Activated CD8-positive, alpha-beta T cell treated with anti-CD3 and anti-CD28 coated beads, Interleukin-2, amount 10 ng/mL, durations not matched to agents 7 days and 5 days (primary cell): ENCODE measurements at regions not wholly inside any gene's neighbourhood (a gene's known extent, or its start where the extent isn't known, plus 50 kb on each side); places are given as distances from the start of the nearest gene placed in this dataset.
A peak's percentile ranks its signal among the peaks of the same experiment; 100 is the strongest.

Experiments used
- ATAC-seq: fragments of 150-1000 bp; cut with Tn5 transposase; one replicate; pipeline ENCODE4 v1.10.0; 2021; ENCODE audit warnings: moderate library complexity
- CTCF ChIA-PET: fragments of 350-600 bp; sonication (Branson Sonifier 250); formaldehyde crosslinking; loops from one replicate; lab custom pipeline; 2021; ENCODE audit warnings: antibody characterized with exemption; lab: Charles Lee
- POLR2A ChIA-PET: fragments of 350-600 bp; sonication (Branson Sonifier 250); formaldehyde crosslinking; loops from one replicate; lab custom pipeline; 2021; ENCODE audit warnings: antibody characterized with exemption; lab: Charles Lee
- DNase-seq: peaks from one replicate; pipeline ENCODE4 v3.0.0-alpha.2; 2020
- H3K27ac Mint-ChIP-seq: one replicate; pipeline ENCODE4 v1.8.0; 2021; ENCODE audit warnings: mild to moderate bottlenecking, mixed read lengths
- H3K27me3 Mint-ChIP-seq: one replicate; pipeline ENCODE4 v1.8.0; 2021; ENCODE audit warnings: low read depth, mixed read lengths
- H3K36me3 Mint-ChIP-seq: one replicate; pipeline ENCODE4 v1.8.0; 2021; ENCODE audit warnings: low read depth, mixed read lengths
- H3K4me1 Mint-ChIP-seq: one replicate; pipeline ENCODE4 v1.8.0; 2021; ENCODE audit warnings: low read depth, mixed read lengths
- H3K4me3 Mint-ChIP-seq: one replicate; pipeline ENCODE4 v1.8.0; 2021; ENCODE audit warnings: mild to moderate bottlenecking, mixed read lengths
- H3K9me3 Mint-ChIP-seq: one replicate; pipeline ENCODE4 v1.8.0; 2022; ENCODE audit warnings: mixed read lengths; ENCODE audit not compliant: insufficient read depth

GRCh38 chr1:36714301-36714700, 231.6 kb upstream of the CSF3R start:
- Mint-ChIP-seq H3K27me3 (peaks cover 43% of the 10 kb centered on the region), H3K27ac (no peak overlapping the region), H3K4me3 (no peak overlapping the region), H3K4me1 (peaks cover 3% of the 10 kb centered on the region), H3K36me3 (no peaks in the 10 kb centered on the region), H3K9me3 (no peaks in the 10 kb centered on the region)
- POLR2A ChIA-PET: no interaction called here
- ATAC-seq (no peak), DNase-seq (no peak)
- CTCF ChIA-PET: no interaction called here

- H3K4me3 Mint-ChIP-seq: no peak overlapping the region
- no peak overlapping the region for H3K27ac Mint-ChIP-seq
- no peak for DNase-seq
- ChIA-PET POLR2A (no interaction called here), CTCF (no interaction called here)
- no peak for ATAC-seq
- no peaks in the 10 kb centered on the region for H3K9me3 Mint-ChIP-seq
- peaks cover 29% of the 10 kb centered on the region for H3K27me3 Mint-ChIP-seq
- H3K36me3 Mint-ChIP-seq: no peaks in the 10 kb centered on the region
- no peaks in the 10 kb centered on the region for H3K4me1 Mint-ChIP-seq
Measured at GRCh38 chr1:36711480-36711879, 228.8 kb upstream of the CSF3R start.

- H3K36me3 Mint-ChIP-seq: no peaks in the 10 kb centered on the region
- H3K9me3 Mint-ChIP-seq: no peaks in the 10 kb centered on the region
- H3K27ac Mint-ChIP-seq: no peak overlapping the region
- no peaks in the 10 kb centered on the region for H3K4me1 Mint-ChIP-seq
- POLR2A ChIA-PET: no interaction called here
- no peak for DNase-seq
- no peak for ATAC-seq
- no peak overlapping the region for H3K4me3 Mint-ChIP-seq
- peaks cover 33% of the 10 kb centered on the region for H3K27me3 Mint-ChIP-seq
- CTCF ChIA-PET: no interaction called here
Measured at GRCh38 chr1:36710951-36711350, 228.2 kb upstream of the CSF3R start.

DNA sequence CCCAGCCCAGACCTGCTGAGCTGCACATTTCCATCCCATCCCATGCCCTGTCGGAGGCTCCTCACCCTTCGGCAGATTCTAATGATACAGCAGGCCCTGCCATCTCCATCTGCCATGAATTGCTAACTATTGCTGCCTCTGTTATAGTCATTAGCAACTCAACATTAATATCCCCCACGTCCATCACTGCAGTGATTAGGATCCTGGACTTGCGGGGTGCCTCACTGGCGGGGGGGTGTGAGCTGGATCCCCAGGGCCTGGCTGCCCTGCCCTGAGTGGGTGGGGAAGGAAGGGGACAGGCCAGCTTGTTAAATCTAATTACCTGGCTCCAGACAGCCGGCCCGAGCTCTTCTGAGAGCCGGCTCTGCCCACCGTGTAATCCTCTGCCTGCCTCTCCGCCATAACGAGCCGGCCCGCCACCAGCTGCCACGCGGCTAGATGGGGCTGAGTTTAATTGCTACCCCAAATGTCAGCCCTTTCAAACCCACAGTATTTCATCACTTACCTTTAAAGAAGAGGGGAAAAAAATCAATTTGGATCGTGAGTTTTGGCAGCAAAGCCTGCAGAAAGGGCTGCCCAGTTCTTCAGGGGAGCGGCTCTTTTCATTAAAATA, 227.3 kb upstream of the CSF3R start:
- H3K4me3 Mint-ChIP-seq: no peak overlapping the region
- peaks cover 31% of the 10 kb centered on the region for H3K27me3 Mint-ChIP-seq
- ChIA-PET CTCF (no interaction called here), POLR2A (no interaction called here)
- H3K36me3 Mint-ChIP-seq: no peaks in the 10 kb centered on the region
- H3K9me3 Mint-ChIP-seq: no peaks in the 10 kb centered on the region
- DNase-seq (no peak), ATAC-seq (no peak)
- no peak overlapping the region for H3K27ac Mint-ChIP-seq
- no peaks in the 10 kb centered on the region for H3K4me1 Mint-ChIP-seq

DNA sequence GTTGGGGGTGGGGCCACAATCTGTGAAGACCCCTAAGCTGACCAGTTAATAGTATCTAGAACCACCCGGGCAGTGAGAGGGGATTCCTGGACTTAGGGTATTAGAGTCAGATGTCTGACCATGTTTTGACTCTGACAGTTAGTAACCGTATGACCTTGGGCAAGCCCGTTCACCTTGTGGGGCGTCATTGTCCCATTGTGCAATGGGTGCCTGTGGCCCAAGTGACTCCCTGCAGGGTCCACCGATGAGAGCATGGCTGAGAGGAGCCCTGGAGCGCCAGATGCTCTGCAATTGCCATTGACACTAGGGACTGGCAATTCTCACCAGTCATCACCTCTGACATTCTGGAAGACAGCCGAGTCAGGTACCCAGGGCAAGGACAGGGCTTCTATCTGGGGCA, 225.9 kb upstream of the CSF3R start:
- Mint-ChIP-seq H3K4me1 (no peaks in the 10 kb centered on the region), H3K4me3 (no peak overlapping the region), H3K27me3 (peaks cover 26% of the 10 kb centered on the region), H3K36me3 (no peaks in the 10 kb centered on the region), H3K27ac (no peak overlapping the region), H3K9me3 (no peaks in the 10 kb centered on the region)
- ATAC-seq (no peak), DNase-seq (no peak)
- ChIA-PET POLR2A (no interaction called here), CTCF (no interaction called here)

GRCh38 chr1:36707221-36707620, 224.5 kb upstream of the CSF3R start:
- Mint-ChIP-seq H3K9me3 (no peaks in the 10 kb centered on the region), H3K4me1 (no peaks in the 10 kb centered on the region), H3K4me3 (no peak overlapping the region), H3K27me3 (peaks cover 19% of the 10 kb centered on the region), H3K36me3 (no peaks in the 10 kb centered on the region), H3K27ac (no peak overlapping the region)
- POLR2A ChIA-PET: no interaction called here
- no peak for ATAC-seq
- CTCF ChIA-PET: no interaction called here
- DNase-seq: no peak

DNA sequence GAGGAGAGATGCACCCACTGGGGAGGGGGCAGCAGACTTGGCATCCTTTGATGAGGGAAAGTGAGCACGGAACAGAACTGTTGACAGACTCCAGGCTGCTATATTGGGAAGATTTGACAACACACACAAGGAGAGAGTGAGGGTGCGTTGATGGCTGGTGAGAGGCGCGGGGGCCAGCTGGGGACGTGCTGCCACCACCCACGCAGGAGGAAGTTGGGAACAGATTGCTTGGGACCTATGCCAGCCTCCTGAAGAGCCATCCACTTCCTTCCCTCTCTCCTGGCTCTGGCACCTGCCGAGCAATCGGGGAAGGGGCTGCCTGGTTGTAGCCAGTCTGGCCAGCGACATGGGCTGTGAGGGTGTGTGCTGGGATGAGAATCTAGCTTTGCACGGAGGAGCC, 223.7 kb upstream of the CSF3R start:
- H3K4me3 Mint-ChIP-seq: no peak overlapping the region
- ATAC-seq: no peak
- POLR2A ChIA-PET: interaction anchor here (0.7 kb wide), 1 partner anchor 58 kb away, joined by 3 read pairs; no protein-coding TSS in a partner anchor
- DNase-seq: no peak
- H3K27ac Mint-ChIP-seq: no peak overlapping the region
- H3K4me1 Mint-ChIP-seq: no peaks in the 10 kb centered on the region
- no peaks in the 10 kb centered on the region for H3K9me3 Mint-ChIP-seq
- CTCF ChIA-PET: no interaction called here
- no peaks in the 10 kb centered on the region for H3K36me3 Mint-ChIP-seq
- peaks cover 11% of the 10 kb centered on the region for H3K27me3 Mint-ChIP-seq

GRCh38 chr1:36705629-36706028, 222.9 kb upstream of the CSF3R start:
- CTCF ChIA-PET: interaction anchor here (1.2 kb wide), 1 partner anchor 1367 kb away, joined by 3 read pairs; no protein-coding TSS in a partner anchor
- no peak for ATAC-seq

GRCh38 chr1:36703526-36704208, 221.0 kb upstream of the CSF3R start:
- Mint-ChIP-seq H3K4me3 (no peak overlapping the region), H3K9me3 (no peaks in the 10 kb centered on the region), H3K27me3 (peaks cover 11% of the 10 kb centered on the region), H3K4me1 (no peaks in the 10 kb centered on the region), H3K36me3 (no peaks in the 10 kb centered on the region), H3K27ac (no peak overlapping the region)
- ATAC-seq (peak; percentile 96), DNase-seq (peak; percentile 77)
- POLR2A ChIA-PET: no interaction called here
- CTCF ChIA-PET: no interaction called here

More at GRCh38 chr1:36705629-36706028, 222.9 kb upstream of the CSF3R start:
- Mint-ChIP-seq H3K4me1 (no peaks in the 10 kb centered on the region), H3K27ac (no peak overlapping the region), H3K36me3 (no peaks in the 10 kb centered on the region), H3K9me3 (no peaks in the 10 kb centered on the region), H3K4me3 (no peak overlapping the region), H3K27me3 (peaks cover 6% of the 10 kb centered on the region)
- POLR2A ChIA-PET: interaction anchor here (0.7 kb wide), 1 partner anchor 59 kb away, joined by 3 read pairs; no protein-coding TSS in a partner anchor
- no peak for DNase-seq

DNA sequence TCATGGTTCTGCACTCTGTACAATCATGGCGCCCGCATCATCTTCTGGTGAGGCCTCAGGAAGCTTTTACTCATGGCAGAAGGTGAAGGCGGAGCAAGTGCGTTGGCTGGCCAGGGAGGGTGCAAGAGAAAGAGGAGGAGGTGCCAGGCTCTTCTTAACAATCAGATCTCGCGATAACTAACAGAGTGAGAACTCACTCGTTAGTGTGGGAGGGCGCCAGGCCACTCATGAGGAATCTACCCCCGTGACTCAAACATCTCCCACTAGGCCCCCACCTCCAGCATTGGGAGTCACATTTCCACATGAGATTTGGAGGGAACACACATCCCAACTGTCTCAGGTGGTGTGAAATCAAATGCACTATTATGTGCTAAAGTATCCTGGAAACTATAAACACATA, 220.2 kb upstream of the CSF3R start:
- H3K27ac Mint-ChIP-seq: no peak overlapping the region

DNA sequence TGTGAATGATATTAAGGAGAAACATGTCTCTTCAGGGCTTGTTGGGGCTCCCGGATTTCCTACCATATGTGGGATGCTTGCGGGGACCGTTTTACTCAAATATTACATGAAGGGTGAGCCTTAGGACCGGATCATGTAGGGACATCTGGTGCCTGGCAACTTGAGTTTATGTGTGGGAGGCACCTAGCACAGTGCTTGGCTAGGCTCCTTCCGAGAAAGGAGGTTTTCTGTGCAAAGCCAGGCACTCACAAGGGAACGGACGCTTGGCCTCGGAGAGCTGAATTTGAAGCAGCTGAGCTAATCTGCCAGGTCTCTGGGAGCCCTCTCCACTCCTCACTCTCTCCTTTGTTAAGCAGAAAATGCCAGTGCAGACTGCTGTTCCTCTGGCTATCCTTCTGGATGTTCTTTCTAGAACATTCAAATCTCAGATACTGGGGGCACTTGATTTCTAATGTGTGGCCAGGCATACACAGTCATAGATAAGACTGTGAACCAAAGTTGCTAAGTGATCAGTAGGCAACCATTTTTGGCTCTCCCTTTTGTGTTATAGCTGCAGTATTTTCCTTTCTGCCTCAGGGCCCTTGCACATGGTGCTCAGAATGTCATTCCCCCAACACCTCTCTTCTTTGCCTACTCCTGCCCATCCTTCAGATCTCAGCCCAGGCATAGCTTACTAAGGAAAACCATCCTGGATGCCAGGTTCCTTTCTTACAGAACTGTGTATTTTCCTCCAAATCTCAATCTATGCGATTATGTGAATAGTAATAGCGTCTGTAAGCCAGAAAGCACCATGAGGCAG, 216.6 kb upstream of the CSF3R start:
- no peak for ATAC-seq
- no peaks in the 10 kb centered on the region for H3K4me1 Mint-ChIP-seq
- H3K27ac Mint-ChIP-seq: no peak overlapping the region
- H3K27me3 Mint-ChIP-seq: peaks cover 5% of the 10 kb centered on the region
- no peak overlapping the region for H3K4me3 Mint-ChIP-seq
- H3K9me3 Mint-ChIP-seq: no peaks in the 10 kb centered on the region
- ChIA-PET POLR2A (interaction anchor here (0.6 kb wide), 2 partner anchors 245 to 1356 kb away, joined by 3 to 4 read pairs; no protein-coding TSS in a partner anchor), CTCF (no interaction called here)
- DNase-seq: no peak
- no peaks in the 10 kb centered on the region for H3K36me3 Mint-ChIP-seq

More for the DNA sequence above, 220.2 kb upstream of the CSF3R start:
- ATAC-seq (no peak), DNase-seq (no peak)
- ChIA-PET CTCF (no interaction called here), POLR2A (no interaction called here)
- H3K27me3 Mint-ChIP-seq: peaks cover 11% of the 10 kb centered on the region
- H3K36me3 Mint-ChIP-seq: no peaks in the 10 kb centered on the region
- H3K4me3 Mint-ChIP-seq: no peak overlapping the region
- H3K4me1 Mint-ChIP-seq: no peaks in the 10 kb centered on the region
- no peaks in the 10 kb centered on the region for H3K9me3 Mint-ChIP-seq
